Fibroblast of villous mesenchyme (primary cell): ENCODE measurements at regions not wholly inside any gene's neighbourhood (a gene's known extent, or its start where the extent isn't known, plus 50 kb on each side); places are given as distances from the start of the nearest gene placed in this dataset.

Experiments used
- DNase-seq: peaks from one replicate; pipeline ENCODE4 v3.0.0-alpha.2; 2010; ENCODE audit warnings: low read depth
- H3K4me3 ChIP-seq: 2 replicates; pipeline ENCODE4 v1.5.1; 2011; ENCODE audit warnings: low read depth, mild to moderate bottlenecking, low read length
- CTCF ChIP-seq: IDR thresholded peaks from 2 replicates; pipeline ENCODE4 v1.5.1; 2012; ENCODE audit warnings: low read depth, mild to moderate bottlenecking, low read length; ENCODE audit not compliant: insufficient read depth

- no peak for DNase-seq
- no peak for TF ChIP-seq CTCF
- no peak overlapping the region for H3K4me3 ChIP-seq
Measured at GRCh38 chr2:191476901-191477300, 201.0 kb upstream of the NABP1 start.

GRCh38 chr2:191478799-191479679, 198.9 kb upstream of the NABP1 start:
- peak; percentile 85 for DNase-seq
- no peak for TF ChIP-seq CTCF
- H3K4me3 ChIP-seq: no peak overlapping the region

GRCh38 chr2:191479680-191480023, 198.3 kb upstream of the NABP1 start:
- DNase-seq: no peak
- TF ChIP-seq CTCF: no peak
- no peak overlapping the region for H3K4me3 ChIP-seq

GRCh38 chr2:191481305-191482070, 196.4 kb upstream of the NABP1 start:
- TF ChIP-seq CTCF: no peak
- no peak for DNase-seq
- no peak overlapping the region for H3K4me3 ChIP-seq

GRCh38 chr2:191483117-191483516, 194.8 kb upstream of the NABP1 start:
- TF ChIP-seq CTCF: no peak
- peak; percentile 57 for DNase-seq
- no peak overlapping the region for H3K4me3 ChIP-seq

GRCh38 chr2:191486584-191487320, 191.2 kb upstream of the NABP1 start:
- TF ChIP-seq CTCF: no peak
- DNase-seq: peak; percentile 97
- H3K4me3 ChIP-seq: no peak overlapping the region
